ENCODE measurements at regions not wholly inside any gene's neighbourhood (a gene's known extent, or its start where the extent isn't known, plus 50 kb on each side); places are given as distances from the start of the nearest gene placed in this dataset.
"Not testable (repeated sequence)": the region's sequence is repeated elsewhere in the genome, so short reads cannot be mapped to it uniquely, and the experiment has no call there.

DNA sequence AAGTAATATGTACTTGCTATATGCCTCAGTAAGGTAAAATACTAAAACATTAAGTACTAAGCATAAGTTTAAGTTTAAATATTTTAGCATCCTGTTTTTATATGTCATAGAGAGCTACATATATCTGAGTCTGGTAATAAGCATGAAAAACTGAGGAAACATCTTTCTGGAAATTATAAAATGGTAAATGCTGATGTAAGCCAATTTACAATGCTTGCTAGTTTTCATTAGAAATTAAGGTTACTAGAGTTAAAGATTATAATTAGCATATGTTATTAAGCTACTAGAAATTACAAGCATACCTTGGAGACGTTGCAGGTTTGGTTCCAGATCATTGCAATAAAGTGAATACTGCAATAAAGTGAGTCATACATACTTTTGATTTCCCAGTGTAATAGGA, 477.0 kb upstream of the LRRC7 start:
- no peak for DNase-seq

DNA sequence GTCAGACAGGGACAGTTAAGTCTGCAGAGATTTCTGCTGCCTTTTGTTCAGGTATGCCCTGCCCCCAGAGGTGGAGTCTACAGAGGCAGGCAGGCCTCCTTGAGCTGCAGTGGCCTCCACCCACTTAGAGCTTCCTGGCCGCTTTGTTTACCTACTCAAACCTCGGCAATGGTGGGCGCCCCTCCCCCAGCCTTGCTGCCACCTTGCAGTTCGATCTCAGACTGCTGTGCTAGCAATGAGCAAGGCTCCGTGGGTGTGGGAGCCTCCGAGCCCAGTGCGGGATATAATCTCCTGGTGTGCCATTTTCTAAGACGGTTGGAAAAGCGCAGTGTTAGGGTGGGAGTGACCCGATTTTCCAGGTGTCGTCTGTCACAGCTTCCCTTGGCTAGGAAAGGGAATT, 465.7 kb upstream of the LRRC7 start:
- not testable (repeated sequence) for DNase-seq

DNA sequence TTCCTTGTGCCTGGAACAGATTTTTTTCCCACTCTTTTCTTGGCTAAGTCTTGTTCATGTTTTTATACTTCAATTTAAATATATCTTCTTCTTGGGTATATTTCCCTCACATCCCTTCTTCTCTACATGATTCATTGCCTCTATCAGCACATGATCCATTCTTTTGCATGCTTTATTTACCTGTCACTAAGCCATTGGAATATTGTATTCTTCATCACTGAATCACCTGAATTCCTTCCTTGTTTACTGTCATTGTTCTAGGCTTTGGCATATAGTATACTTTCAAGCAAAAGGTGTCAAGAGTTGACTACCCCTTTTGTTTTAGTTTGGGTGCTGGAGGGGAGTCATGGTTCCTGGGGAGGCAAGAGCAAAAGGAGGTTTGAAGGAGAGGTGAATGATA, 464.5 kb upstream of the LRRC7 start:
- DNase-seq: no peak

DNA sequence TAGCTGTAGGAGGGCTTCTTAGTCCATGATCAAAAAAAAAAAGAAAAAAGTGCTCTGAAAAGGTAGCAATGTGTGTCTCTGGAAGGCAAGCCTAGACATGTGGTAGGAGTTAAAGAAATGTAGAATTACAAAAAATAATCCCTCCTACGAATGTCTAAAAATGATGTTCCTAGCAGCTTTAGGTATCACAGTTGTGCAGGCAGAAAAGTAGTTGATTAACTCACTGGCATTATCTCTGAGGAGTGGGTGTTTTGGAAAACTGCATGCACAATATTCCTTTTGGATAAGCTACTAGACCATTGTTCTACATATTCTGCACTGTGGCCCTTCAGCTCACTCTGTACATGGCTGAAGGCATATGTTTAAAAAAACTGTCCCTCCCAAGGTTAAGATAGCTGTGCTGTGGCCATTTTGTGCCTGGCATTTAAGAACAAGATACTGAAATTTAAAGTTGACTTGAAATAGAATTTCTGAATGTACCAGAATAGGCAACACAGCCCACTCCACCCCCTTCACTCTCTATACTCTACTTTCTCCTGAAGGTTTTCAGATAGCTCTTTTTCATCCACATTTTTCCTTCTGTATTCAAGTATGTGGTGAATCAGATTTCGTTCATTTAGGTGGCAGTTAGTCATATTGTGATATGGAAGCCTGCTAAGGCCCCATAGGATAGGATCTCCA, 463.9 kb upstream of the LRRC7 start:
- no peak for DNase-seq

DNA sequence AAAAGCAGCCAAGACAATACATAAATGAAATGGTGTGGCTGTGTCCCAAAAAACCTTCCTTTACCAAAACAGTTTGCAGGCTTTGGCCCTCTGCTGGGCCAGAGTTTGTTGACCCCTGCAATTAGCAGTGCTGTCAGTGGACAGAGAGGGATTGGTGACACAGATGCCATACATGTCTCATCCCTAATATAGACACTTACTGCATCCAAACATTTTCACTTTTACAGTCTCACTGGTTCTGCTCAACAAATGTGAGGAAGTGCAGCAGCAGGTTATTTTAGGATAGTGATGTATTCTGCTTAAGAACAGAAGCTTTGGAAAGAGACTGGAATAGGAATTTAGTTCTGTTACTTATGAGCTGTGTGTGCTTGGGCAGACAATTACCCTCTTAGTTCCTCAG, 462.8 kb upstream of the LRRC7 start:
- no peak for DNase-seq

DNA sequence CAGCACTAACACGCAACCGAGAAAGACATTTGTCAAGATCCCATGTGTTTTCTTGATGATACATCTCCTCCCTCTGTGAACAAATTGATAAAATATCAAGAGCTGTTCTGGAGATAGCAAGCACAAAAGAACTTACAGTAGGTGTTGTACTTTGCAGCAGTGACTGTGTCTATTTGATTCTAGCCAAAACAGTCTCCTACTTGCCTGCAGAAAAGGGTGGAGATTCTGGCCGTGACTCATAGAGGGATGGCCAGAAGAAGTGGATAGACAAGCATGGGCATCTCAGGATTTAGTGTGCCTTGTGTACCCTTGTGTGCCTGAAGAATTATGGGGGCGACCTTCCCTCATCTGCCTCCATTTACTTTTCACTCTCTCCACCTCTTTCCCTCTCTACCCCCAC, 458.4 kb upstream of the LRRC7 start:
- no peak for DNase-seq

DNA sequence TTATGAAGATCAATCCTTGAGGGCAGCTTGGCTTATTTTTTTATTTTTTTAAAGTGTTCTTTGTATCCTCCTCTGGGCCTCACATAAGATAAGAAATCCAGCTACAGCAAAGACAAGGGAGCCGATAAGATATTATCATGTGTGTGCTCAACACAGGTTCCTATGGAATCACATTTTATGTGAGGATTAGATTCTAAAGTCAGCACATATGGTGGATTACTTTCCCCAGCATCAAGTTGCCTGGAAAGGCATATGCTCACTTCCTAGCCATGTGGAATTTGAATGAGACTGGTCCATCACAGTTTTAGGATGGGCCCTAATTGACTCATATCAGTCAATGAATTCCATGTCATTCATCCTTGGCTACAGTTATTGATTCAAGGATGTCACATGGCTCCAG, 456.9 kb upstream of the LRRC7 start:
- no peak for DNase-seq

DNA sequence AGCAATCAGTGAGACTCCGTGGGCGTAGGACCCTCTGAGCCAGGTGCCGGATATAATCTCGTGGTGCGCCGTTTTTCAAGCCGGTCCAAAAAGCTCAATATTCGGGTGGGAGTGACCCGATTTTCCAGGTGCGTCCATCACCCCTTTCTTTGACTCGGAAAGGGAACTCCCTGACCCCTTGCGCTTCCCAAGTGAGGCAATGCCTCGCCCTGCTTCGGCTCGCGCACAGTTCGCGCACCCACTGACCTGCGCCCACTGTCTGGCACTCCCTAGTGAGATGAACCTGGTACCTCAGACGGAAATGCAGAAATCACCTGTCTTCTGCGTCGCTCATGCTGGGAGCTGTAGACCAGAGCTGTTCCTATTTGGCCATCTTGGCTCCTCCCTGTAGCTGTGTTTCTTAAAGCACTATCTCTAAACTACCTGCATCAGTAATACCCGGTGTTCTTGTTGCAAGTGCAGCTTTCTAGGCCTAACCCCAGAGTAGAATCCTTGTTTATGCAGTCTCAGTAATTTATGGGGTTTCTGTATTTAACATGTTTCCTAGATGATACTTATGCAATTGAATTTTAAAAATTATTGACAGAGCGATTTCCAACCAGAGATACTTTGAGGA, 447.5 kb upstream of the LRRC7 start:
- not testable (repeated sequence) for DNase-seq

DNA sequence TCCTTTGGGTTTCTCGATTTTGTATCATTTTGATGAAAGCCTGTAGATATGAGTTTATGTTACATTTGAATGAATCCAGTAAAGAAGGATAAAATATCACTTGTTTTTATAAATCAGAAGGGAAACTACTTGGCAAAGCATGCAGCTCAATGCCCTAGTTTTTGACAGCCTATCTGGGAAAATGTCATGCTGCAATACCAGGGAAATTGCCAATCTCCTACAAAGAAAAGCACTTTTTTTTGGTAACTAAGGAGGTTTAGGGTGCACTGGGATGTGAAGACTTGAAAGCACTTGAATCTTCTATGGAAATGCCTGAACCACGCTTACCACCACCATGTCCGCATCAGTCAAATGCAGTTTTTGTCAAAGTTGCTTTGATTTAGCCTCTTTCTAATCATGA, 446.9 kb upstream of the LRRC7 start:
- no peak for DNase-seq

DNA sequence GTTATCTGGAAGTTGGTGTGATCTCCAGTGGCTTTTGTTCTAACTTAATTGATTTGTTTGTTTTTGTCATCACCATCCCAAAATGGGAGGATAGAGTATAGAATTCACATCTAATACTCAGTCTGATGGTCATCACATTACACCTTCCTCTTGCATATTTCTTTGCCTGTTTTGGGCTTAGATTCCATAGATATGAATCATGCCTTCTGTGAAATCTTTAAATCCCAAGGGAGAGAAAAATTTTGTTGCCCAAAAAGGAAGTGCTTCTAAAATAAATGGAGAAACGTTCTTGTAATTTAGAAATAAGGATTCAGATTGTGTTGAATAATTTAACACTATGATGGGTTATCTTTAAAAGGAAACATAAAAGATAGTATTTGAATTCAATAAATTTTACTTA, 446.0 kb upstream of the LRRC7 start:
- DNase-seq: no peak

DNA sequence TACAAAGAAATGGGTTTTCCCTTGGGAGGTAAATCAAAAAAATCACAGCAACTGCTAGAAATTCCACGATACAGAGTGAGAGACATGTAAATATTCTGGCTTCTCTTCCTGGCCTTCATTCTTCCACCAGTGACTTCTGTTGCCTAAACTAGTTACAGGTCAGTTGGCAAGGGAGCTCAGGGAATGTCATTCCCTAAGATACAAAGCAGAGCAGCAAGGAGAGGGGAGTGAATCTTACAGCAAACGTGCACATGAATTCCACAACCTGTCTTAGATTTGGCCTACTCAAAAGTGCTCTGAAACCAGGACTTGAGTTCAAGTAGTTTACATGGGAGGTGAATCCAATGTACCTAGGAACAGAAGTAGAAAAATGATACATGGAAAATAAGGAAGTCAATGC, 445.3 kb upstream of the LRRC7 start:
- DNase-seq: no peak

DNA sequence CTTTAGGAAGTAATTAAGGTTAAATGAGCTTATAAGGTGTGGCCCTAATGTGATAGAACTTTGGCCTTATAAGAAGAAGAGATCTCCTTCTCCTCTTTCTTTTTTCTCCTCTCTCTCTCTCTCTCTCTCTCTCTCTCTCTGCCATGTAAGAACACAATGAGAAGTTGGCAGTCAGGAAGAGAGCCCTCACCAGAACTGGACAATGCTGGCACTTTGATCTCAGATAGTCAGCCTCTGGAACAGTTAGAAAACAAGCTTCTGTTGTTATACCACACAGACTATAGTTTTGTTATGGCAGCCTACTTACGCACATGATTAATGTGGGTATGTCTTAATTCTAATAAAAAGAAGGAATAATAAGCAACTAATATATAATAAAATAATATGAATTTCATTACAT, 444.2 kb upstream of the LRRC7 start:
- DNase-seq: no peak

DNA sequence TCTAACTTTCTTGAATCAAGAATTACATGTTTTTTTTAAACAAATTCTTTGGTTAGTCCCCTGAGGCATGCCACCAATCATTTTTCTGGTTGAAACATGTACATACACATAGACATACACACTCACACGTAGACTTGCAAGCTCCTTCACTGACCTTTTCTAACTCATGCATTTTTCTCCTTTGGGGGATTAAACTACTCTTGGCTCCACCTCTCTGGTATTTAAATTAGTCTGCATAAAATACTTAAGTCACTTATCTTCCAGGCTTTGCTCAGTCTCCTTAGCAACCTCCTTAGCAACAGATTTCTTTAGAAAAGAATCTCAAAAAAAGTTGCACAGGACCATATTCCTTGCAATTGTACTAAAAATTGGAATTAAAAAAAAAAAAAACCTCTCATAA, 440.9 kb upstream of the LRRC7 start:
- DNase-seq: no peak

DNA sequence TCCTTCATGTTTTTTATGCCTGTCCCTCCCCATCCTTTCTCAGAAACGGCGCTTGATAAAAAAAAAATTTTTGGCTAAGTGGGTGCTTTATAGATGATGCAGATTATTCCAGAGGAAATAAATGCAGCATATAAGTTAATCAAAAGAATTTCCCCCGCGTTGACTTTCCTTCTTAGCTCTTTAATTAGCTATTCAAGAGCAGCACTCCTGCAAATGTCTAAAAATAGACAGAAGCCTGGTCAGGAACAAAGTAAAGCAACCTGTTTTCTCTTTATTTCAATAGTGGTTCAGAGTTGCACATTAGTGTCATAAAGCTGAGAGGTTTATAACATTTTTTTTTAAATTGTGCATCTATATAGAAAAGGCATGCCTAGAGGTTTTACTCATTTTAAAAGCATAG, 439.5 kb upstream of the LRRC7 start:
- DNase-seq: no peak

DNA sequence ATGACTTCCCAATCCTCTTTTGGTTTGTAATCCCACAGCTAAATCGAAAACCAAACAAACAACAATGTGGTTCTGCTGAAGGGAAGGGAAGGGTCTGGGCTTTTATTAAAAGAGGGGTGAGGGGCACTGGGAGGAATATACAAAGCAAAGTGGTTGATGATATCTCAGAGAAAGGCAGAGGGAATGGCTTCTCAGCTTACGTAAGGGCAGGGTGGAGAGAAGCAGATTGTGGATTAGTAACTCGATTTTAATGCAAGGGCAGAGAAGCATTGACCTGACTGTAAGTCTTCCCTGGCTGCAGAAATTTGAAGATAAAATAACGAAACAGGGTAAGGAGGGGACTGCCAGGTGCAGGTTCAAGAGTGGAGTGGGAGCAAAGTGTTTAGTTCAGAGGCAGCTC, 438.2 kb upstream of the LRRC7 start:
- no peak for DNase-seq

DNA sequence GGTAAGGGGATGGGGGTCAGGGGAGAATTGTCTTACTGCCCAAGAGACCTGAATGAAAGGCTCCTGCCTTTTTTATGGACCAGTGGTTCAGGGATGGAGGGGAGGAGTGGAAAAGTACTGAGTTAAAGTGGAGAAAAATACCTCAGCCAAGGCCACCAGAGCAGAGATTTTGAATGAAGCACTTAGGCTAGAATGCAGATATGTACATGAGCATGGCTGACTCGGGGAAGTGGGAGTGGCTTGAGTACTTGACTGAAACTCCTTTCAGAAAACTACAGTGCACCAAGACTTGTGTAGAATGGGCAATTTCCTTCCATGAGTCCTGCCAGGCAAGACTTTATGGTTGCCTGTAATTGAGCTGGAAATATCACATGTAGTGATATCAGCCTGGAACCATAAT, 429.6 kb upstream of the LRRC7 start:
- no peak for DNase-seq

DNA sequence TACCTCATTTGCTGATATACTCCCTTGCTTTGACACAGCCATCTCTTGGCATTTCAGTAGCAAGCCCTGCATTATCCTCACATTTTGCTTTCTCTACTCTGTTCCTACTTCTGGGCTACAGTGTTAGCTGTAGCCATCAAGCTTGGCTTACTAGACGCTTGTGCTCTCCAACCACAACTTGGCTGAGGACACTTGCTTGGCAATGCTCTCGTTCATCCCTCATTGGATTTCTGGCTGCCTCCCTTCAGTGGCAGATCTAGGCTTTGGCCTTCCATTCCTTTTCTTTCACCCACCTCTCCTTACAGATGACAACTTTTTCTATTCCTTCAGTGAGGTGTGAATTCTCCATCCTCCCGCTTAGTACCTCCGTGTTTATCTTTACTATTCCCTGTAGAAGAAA, 428.7 kb upstream of the LRRC7 start:
- DNase-seq: no peak

DNA sequence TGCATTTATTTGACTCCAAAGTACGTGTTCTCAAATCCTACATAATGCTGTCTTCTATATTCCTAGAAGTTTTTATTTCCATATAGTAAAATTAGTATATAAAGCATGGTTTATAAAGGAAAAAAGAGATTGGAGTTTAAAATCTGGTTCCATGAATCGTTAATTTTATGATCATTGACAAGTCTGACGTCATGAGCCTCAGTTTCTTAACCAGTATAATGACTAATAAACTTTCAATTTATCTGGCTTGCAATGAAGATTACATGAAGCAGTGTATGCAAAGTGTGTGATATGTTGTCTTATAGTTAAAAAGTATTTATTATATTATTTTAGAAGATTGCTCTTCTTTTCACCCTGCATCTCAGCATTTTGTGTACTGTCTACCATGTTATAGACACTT, 421.4 kb upstream of the LRRC7 start:
- DNase-seq: no peak

DNA sequence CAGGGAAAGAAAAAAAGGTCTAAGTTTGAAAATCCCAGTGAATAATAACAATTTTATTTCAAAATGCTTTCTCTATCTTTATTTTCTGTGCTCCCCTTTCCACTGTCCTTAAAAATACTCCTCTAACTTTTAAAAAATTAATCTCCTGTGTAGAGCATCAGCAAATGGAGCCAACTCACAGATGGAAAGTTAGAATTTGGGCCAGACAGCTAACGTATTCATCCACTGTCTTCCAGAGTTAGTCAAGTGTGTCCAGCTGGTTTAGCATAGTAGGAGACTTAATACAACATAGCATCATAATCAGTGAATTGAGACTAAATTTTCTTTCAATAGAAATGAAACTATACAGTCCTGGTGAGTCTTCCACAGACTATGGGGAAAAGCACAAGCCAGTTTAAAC, 419.0 kb upstream of the LRRC7 start:
- no peak for DNase-seq

DNA sequence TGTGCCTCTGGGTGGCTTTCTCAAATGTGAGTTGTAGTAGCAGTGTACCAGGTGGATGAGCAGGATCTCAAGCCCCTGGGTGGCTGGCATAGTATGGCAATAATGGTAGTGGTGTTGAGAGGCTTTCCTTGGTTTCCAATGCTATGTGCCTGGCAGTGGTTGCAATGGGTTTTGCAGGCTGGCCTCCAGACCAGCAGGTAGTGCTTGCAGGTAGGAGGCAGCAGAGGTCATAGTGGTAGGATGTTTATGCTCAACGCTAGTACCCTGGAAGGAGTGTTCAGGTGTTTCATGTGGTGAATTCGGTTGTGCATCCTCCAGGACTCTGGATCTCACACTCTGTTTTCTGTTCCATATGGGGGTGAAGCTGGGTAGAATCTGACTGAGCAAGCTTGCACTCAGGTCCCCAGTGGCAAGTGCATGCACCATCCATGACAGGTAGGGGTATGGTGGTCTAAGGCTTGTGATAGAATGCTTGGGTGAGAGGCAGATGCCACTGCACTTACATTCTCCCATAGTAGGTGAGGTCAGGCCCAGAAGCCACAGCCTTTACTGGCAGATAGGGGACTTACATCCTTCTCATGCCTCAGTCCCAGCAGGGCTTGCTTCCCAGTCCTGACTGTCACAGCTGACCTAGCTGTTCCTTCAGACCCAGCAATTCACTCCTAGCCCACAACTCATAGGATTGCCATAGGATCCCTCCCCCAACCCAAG, 410.5 kb upstream of the LRRC7 start:
- DNase-seq: no peak

DNA sequence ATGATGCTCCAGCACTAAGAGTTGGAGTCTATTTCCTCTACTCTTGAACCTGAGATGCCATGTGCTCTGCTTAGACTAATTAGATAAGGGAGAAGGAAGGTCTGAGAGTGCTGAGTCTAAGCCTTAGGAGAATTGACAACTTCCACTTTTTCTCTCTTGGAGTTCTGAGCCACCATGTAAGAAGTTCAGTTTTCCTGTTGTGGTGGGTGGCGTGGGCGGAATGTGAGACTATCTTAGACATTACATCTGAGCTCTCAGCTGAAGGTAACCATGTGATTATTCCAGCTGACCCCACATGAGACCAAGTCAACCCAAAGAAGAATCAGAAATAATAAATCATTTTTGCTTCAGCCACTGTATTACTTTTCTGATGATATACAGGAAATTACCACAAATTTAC, 404.5 kb upstream of the LRRC7 start:
- no peak for DNase-seq

DNA sequence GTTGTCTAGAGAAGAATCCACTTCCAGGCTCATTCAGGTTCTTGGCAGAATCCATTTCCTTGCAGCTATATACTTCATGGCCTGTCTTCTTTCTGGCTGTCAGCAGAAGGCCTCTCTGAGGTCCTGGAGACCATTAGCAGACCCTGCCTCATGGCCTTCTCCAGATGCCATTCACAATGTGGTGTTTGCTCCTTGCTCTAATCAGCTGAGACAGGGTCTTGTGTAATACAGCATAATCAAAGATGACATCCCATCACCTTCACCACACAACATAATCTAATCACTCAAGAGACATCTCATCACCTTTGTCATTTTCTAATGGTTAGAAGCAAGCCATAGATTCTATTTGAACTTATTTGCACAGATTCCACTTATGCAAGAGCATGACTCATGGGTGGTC, 403.9 kb upstream of the LRRC7 start:
- no peak for DNase-seq

DNA sequence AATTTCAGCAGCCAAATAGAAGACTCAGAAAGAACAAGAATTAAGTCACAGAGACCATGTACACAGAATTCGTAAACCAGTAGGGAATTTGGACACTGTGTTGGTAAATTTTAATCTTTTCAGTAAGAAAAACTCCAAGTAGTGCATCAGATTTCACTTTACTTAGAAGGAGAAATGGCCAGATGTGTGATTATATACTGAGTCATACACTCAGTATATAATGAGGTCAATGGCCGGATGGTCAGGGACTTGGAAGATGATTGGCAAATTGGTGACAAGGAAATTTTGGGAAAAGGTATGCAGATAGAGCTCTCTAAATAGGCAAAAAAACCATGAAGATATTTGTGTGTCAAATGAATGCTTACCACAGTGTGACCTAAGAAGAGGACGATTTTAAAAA, 399.8 kb upstream of the LRRC7 start:
- no peak for DNase-seq

DNA sequence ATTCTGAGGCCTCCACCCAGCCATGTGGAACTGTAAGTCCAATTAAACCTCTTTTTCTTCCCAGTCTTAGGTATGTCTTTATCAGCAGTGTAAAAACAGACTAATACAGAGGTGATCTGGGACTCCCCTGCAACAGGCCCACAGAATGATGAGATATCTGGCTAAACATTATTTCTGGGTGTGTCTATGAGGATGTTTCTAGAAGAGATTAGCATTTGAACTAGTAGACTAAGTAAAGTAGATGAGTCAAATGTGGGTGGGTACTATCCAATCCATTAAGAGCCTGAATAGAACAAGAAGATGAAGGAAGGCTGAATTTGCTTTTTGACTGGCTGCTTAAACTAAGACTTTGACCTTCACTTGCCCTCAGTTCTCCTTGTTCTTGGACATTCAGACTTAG, 396.5 kb upstream of the LRRC7 start:
- no peak for DNase-seq

Data from right forelimb (tissue), 1 donor.